ENCODE measurements at regions not wholly inside any gene's neighbourhood (a gene's known extent, or its start where the extent isn't known, plus 50 kb on each side); places are given as distances from the start of the nearest gene placed in this dataset.
"Not testable (repeated sequence)": the region's sequence is repeated elsewhere in the genome, so short reads cannot be mapped to it uniquely, and the experiment has no call there.

GRCh38 chr12:116433249-116433648, 125.9 kb upstream of the MAP1LC3B2 start:
- peak in 2 of 3 donors; percentile 39 to 59 for DNase-seq

DNA sequence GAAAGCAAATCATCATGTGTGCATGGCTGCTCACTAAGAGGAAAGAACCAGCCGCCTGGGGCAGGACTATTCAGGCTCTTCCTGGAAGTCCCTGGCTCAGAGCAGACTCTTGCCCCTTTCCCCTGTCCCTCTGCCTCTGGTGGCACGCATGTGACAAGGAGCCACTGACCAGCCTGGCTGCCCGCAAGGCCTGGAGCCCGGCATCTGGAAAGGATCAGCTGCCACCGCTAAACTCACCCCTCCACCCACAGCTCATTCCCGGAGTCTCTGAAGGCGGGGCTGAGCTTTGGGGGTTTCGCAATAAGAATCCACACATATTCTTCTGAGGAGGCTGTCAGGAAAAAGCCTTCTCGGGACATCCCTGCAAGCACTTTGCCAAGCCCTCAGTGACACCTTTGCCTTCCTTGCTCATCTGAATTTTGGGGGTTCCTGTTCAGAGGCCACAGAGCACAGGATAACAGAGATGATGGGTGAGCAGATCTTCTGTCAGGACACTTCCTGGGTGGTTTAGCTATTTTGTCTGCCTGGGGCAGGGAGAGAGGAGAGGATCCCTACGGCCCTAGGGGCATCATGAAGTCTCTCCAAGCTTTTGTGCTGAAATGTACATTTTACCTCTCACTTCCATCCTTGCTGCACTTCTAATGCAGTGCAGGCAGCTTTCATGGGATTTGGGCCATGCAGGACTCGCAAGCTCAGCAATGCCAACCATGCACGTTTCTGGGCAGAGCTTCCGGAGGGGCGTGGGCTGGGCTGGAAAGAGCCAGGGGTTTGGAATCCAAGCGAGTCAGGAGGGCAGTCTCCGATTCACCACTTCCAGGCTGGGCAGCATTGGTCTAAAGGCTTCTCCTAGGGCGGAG, 124.8 kb upstream of the MAP1LC3B2 start:
- DNase-seq = peak; percentile 85 to 92 (median 91)

DNA sequence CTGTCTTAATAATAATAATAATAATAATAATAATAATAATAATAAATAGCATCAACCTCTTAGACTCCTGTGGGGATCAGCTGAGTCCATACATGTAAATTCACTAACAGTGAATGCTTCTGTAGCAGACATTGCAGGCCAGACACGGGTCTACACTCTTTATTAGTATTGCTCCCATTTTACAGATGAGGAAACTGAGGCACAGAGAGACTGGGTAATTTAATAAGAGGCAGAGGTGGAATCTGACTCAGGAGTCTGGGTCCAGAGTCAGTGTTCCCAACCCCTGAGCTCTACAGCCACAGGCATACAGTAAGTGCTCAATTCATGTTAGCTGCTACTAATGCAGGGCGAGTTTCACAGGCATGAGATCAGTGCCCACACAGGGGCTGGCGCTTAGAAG, 123.2 kb upstream of the MAP1LC3B2 start:
- no peak for DNase-seq

- DNase-seq = no peak
These were observed 122.5 kb upstream of the MAP1LC3B2 start for GRCh38 chr12:116436561-116437249.

DNA sequence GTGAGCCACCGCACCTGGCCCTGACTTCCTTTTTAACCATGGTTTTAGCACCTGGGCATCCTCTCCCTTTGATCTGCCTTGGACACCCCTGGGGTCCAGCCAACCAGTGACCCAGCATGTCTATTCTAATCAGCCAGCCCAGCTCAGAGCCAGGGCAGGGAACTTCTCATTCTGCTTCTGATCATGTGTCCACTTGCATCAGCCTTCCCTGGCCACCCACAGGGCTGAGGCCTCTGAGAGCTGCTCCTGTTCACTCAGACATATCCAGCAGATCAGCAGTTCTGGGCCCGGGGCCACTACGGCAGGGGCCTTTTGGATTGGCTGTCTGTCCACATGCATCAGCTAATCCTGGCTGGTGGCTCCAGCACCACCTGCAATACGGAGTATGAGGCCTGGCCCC, 117.9 kb upstream of the MAP1LC3B2 start:
- DNase-seq = peak; percentile 89 to 90 (median 89)

DNA sequence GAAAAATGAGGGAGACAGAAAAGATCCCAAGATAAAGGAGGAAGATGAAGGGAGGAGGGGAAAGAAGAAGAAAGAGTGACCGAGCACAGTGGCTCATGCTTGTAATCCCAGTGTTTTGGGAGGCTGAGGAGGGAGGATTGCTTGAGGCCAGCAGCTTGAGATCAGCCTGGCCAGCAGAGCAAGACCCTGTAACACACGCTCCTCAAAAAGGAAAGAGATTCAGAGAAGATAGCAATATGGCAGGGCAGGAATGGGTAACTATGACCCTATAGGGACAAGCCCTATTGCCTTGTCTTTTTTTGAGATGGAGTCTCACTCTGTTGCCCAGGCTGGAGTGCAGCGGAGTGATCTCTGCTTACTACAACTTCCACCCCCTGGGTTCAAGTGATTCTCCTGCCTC, 116.9 kb upstream of the MAP1LC3B2 start:
- DNase-seq = no peak

GRCh38 chr12:116442946-116443345, 116.2 kb upstream of the MAP1LC3B2 start:
- DNase-seq = peak in 1 of 3 donors; percentile 65

- peak; percentile 96 to 98 (median 97) for DNase-seq
These were observed 115.2 kb upstream of the MAP1LC3B2 start for GRCh38 chr12:116443821-116444589.

- DNase-seq = no peak
These were observed 114.6 kb upstream of the MAP1LC3B2 start for GRCh38 chr12:116444590-116444943.

GRCh38 chr12:116448165-116448739, 110.9 kb upstream of the MAP1LC3B2 start:
- DNase-seq = no peak

DNA sequence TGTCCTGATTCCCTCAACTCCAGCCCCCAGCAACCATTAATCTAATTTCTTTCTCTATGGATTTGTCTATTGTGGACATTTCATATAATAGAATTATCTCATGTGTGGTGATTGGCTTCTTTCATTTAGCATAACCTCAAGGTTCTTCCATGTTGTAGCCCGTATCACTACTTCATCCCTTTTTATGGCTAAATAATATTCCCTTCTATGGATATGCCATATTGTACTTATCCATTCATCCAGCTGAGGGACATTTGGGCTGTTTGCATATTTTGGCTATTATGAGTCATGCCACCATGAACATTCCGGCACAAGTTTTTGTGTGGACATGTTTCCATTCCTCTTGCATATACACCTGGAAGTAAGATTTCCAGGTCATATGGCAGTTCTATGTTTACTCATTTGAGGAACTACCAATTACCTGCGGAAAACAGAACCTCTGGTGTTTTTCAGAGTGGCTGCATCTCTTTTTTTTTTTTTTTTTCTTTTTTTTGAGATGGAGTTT, 108.7 kb upstream of the MAP1LC3B2 start:
- no peak for DNase-seq

DNA sequence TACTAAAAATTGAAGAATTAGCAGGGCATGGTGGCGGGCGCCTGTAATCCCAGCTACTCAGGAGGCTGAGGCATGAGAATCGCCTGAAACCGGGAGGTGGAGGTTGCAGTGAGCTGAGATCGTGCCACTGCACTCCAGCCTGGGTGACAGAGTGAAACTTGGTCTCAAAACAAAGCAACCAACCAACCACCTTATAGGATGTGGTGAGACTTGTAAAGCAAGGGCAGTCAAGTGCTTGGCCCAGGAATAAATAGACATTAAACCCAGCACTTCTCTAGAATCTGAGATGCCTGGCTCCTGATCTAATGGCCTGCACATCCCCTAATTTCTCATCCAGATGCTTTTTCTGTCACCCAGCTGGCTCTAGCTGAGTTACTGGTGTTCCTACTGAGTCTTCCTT, 106.2 kb upstream of the MAP1LC3B2 start:
- DNase-seq = not testable (repeated sequence)

DNA sequence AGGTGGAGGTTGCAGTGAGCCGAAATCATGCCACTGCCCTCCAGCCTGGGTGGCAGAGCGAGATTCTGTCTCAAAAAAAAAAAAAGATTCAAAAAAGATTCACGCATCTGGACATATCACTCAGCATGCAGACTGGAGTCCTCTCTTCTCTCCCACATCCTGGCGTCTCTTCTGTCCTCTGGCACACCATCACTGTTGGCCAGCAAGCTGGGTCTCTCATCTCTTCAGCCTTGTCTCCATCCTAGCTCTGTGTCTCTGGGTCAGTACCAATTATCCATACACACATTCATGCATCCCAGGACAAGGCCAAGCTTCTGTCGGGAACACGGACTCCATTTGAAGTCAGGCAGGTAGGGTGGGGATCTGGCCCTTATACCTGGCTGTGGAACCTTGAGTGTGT, 105.5 kb upstream of the MAP1LC3B2 start:
- no peak for DNase-seq

- DNase-seq = no peak
These were observed 105.1 kb upstream of the MAP1LC3B2 start for GRCh38 chr12:116454076-116454475.

- DNase-seq = peak in 1 of 3 donors; percentile 56
These were observed 104.2 kb upstream of the MAP1LC3B2 start for GRCh38 chr12:116454950-116455447.

GRCh38 chr12:116455540-116456329, 103.4 kb upstream of the MAP1LC3B2 start:
- DNase-seq = peak; percentile 70 to 79 (median 76)

DNA sequence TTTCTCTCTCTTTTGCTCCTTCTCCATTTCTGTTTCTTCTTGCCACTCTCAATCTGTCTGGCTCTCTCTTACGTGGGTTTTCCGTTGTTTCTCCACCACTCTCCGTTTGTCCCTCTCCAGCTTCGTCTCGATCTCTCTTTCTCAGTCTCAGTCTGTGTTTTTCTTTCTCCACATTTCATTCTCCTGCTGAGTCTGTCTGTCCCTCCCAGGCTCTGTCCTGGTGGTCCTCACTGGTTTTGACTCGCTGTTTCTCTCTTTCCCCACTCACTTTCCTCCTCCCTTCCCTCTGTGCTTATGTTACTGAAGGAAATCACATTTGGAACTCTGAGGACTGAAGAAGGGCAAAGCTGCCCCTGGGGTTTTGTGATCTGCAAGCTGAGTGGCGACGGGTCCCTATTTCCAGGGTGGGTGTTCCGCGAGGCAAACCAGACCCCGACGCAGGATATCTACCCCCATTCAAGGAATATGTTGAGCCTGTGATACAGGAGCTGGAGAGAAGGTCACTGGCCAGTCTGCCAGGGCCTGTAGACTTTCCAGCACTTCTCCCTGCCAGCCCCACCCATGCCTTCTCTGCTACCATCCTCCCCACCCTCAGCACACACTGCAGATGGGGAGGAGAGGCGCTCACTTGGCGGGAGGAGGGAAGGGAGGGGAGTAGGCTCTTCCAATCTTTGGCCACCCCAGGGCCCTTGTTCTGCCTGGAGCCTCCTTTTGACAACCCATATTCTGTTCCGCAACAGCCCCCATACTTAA, 102.7 kb upstream of the MAP1LC3B2 start:
- DNase-seq = peak in 1 of 3 donors; percentile 36

DNA sequence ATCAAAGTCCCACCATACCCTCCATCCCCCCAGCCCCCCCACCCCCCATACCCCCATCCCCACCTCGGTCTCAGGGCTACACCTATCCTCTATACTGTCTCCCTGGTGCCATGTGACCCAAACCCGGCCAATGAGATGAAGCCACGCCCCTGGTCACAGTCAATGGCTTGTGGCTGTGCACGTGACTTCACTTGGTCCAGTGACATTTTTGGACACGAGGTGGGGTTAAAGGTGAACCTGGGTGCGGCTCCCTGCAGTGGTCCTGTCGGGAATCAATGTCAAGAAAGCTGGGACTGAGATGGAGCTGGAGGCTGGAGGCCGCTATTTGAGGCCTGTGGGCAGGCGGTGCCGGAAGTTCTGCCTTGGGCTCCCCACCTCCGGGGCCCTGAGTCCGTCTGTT, 100.7 kb upstream of the MAP1LC3B2 start:
- no peak for DNase-seq

- DNase-seq = no peak
These were observed 99.9 kb upstream of the MAP1LC3B2 start for GRCh38 chr12:116459011-116459875.

Data from suppressor macrophage treated with lipopolysaccharide for 1 hour (primary cell).